Mesothelial cell of epicardium (in vitro differentiated cells): ENCODE measurements at regions not wholly inside any gene's neighbourhood (a gene's known extent, or its start where the extent isn't known, plus 50 kb on each side); places are given as distances from the start of the nearest gene placed in this dataset.
"Not testable (repeated sequence)": the region's sequence is repeated elsewhere in the genome, so short reads cannot be mapped to it uniquely, and the experiment has no call there.

Experiments used
- DNase-seq, 2 experiments: peaks; one replicate each; pipeline ENCODE4 v3.0.0; 2021; ENCODE audit warnings: low spot score in 2 of 2; ENCODE audit not compliant: unreplicated experiment in 2 of 2
- H3K27ac Mint-ChIP-seq: 2 replicates; pipeline ENCODE4 v1.8.0; 2021; ENCODE audit warnings: mixed read lengths
- H3K27me3 Mint-ChIP-seq: 2 replicates; pipeline ENCODE4 v1.8.0; 2021; ENCODE audit warnings: low read depth, mixed read lengths
- H3K36me3 Mint-ChIP-seq: 2 replicates; pipeline ENCODE4 v1.8.0; 2021; ENCODE audit warnings: mixed read lengths
- H3K4me1 Mint-ChIP-seq: 2 replicates; pipeline ENCODE4 v1.8.0; 2021; ENCODE audit warnings: mixed read lengths
- H3K4me3 Mint-ChIP-seq: 2 replicates; pipeline ENCODE4 v1.8.0; 2021; ENCODE audit warnings: mild to moderate bottlenecking, moderate library complexity, mixed read lengths
- H3K9me3 Mint-ChIP-seq: 2 replicates; pipeline ENCODE4 v1.8.0; 2021; ENCODE audit warnings: mixed read lengths
- CTCF ChIP-seq: fragments of 200-600 bp; sonication (generic); IDR thresholded peaks from one replicate; pipeline ENCODE4 v1.5.0; 2021; ENCODE audit warnings: antibody characterized with exemption; ENCODE audit not compliant: unreplicated experiment

DNA sequence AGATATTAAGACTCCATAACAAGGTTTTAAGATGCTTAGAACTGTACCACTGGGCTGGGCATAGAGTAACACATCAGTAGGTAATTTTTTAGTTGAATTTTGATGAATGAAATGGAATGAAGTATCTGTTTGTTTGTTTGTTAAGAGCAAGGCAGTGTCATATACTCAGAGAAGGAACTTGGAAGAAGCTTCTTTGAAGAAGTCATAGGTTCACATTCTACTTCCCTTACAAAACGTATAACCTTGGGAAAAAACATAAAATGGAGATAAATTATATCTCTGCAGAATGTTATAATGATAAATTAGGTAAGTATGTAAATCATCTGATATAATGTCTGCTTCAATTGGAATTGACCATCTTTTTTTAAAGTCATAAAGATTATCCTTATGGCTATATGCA, 122.1 kb upstream of the SLC39A10 start:
- no peak overlapping the region for H3K4me3 Mint-ChIP-seq
- no peak overlapping the region for H3K27ac Mint-ChIP-seq
- peaks cover 43% of the 10 kb centered on the region for H3K4me1 Mint-ChIP-seq
- DNase-seq, result no peak
- H3K9me3 Mint-ChIP-seq, result peaks cover 14% of the 10 kb centered on the region
- no peaks in the 10 kb centered on the region for H3K36me3 Mint-ChIP-seq
- H3K27me3 Mint-ChIP-seq, result no peaks in the 10 kb centered on the region
- no peak for TF ChIP-seq CTCF

DNA sequence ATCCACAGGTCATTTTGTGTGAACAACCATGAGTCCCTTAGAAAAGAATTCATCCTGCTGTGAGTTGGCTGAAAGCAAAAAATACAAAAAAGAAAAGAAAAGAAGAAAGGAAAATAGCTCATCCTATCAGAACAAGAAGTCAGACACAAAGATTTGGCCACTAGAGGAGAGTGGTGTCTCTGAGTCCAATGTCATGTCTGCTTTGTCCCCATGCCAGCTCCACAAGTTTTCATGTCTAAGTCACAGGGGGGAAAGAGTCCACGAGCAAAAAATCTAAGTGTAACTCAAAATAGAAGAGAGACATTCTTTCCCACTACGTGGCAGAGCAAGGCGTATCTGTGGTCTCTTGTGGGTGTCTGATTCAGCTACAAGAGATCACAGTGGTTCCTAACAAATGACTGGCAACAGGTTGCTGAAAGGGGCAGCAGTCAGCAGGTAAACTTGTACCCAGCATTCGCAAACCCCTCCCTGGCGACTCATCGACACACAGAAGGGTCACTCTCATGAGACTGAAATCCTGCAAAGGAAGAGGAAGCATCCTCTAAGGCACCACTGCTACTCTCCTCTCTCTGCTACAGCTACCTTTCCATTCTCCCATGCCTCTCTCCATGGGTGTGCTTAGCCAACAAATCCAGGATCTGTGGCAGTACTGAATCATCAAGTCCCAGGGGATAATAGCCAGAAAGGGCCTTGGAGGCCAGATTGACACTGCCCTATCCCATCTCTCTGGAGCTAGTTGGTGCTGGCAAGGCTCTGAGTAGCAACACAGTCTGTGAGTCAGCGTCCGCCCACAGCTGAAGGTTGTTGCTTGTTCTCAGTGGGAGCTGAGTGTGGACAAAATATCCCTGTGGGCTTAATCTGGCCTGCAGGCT, 123.0 kb upstream of the SLC39A10 start:
- peaks cover 12% of the 10 kb centered on the region for H3K9me3 Mint-ChIP-seq
- TF ChIP-seq CTCF, result no peak
- no peaks in the 10 kb centered on the region for H3K36me3 Mint-ChIP-seq
- no peak overlapping the region for H3K4me3 Mint-ChIP-seq
- H3K27me3 Mint-ChIP-seq, result no peaks in the 10 kb centered on the region
- peaks cover 43% of the 10 kb centered on the region for H3K4me1 Mint-ChIP-seq
- no peak for DNase-seq
- H3K27ac Mint-ChIP-seq, result no peak overlapping the region

DNA sequence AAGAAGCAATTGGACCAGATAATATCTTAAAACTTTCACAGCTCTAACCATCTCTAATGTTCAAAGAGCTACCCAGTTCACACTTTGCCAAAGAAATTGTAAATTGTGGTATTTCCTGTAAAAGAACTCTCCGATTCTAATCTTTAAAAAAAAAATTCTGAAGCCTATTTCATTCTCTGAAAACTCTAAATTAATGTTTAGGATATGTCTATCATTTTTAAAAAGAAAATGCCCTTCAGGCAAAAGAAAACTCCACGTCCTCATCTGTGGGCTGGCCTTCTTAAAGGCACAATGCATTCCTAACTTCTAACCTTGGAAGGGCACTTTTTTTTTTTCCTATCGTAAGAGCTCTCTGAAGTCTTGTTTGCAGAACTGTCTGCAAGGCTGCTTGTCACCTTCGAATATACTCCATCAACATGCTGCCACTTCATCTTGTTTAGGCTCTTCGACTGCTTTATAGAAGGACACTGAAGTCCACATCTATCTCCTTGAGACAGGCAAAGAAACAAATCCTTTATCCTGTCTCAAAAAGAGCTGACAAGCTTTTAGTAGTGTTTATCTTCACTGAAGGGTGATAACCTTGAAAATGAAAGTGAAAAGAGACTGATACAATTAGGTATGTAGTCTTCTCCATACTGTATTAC, 124.3 kb upstream of the SLC39A10 start:
- peaks cover 7% of the 10 kb centered on the region for H3K9me3 Mint-ChIP-seq
- no peaks in the 10 kb centered on the region for H3K36me3 Mint-ChIP-seq
- H3K27me3 Mint-ChIP-seq, result no peaks in the 10 kb centered on the region
- no peak overlapping the region for H3K27ac Mint-ChIP-seq
- DNase-seq, result no peak
- peaks cover 42% of the 10 kb centered on the region for H3K4me1 Mint-ChIP-seq
- H3K4me3 Mint-ChIP-seq, result no peak overlapping the region
- TF ChIP-seq CTCF, result no peak

DNA sequence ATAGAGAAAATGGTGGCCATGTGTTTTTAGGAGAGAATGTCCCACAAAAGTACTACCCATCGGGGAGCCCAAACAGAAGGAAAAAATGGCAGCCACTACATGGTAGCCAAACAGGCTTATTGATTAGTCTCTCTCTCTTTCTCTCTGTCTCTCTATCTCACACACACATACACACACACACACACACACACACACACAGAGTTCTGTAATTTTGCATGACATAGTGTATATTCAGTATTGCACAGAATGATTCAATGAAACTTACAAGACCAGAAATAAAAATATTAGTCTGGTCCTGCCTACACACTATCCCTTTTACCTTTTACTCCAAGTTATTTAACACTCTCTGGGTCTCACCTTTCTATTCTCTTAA, 124.8 kb upstream of the SLC39A10 start:
- Mint-ChIP-seq H3K27ac (no peak overlapping the region), H3K4me3 (no peak overlapping the region), H3K4me1 (peaks cover 37% of the 10 kb centered on the region), H3K27me3 (no peaks in the 10 kb centered on the region), H3K9me3 (peaks cover 7% of the 10 kb centered on the region), H3K36me3 (no peaks in the 10 kb centered on the region)
- no peak for TF ChIP-seq CTCF
- no peak for DNase-seq

DNA sequence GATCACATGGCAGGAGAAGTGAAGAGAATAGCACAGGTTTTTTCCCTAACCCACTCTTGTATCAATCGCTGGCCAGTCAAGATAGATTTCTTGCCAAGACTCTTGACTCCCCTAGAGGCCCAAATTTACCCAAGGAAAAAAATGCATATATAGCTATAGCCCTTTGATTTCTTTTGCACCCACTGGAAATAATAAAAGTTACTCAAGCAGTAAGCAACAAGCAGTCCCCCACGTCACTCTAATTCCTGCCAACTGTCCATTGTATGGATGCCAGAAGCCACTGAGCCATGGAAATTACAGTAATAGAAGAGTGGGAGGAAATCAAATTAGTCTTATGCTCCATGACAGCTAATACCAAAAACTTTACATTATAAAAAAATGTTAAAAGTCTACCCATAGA, 125.3 kb upstream of the SLC39A10 start:
- no peak for TF ChIP-seq CTCF
- no peaks in the 10 kb centered on the region for H3K27me3 Mint-ChIP-seq
- no peaks in the 10 kb centered on the region for H3K36me3 Mint-ChIP-seq
- no peak for DNase-seq
- H3K27ac Mint-ChIP-seq, result no peak overlapping the region
- peaks cover 7% of the 10 kb centered on the region for H3K9me3 Mint-ChIP-seq
- no peak overlapping the region for H3K4me3 Mint-ChIP-seq
- peaks cover 32% of the 10 kb centered on the region for H3K4me1 Mint-ChIP-seq

- not testable (repeated sequence) for DNase-seq, H3K4me3 Mint-ChIP-seq, H3K27ac Mint-ChIP-seq, H3K27me3 Mint-ChIP-seq, H3K36me3 Mint-ChIP-seq
- H3K9me3 Mint-ChIP-seq, result peaks cover 14% of the 10 kb centered on the region
- H3K4me1 Mint-ChIP-seq, result peaks cover 12% of the 10 kb centered on the region
These were observed 133.8 kb upstream of the SLC39A10 start for GRCh38 chr2:195523242-195523641.
